ENCODE measurements at regions not wholly inside any gene's neighbourhood (a gene's known extent, or its start where the extent isn't known, plus 50 kb on each side); places are given as distances from the start of the nearest gene placed in this dataset.
"Not testable (repeated sequence)": the region's sequence is repeated elsewhere in the genome, so short reads cannot be mapped to it uniquely, and the experiment has no call there.

GRCh38 chr2:21194147-21194546 is 70.4 kb downstream of the TDRD15 start:
- no peak for DNase-seq

GRCh38 chr2:21194858-21195271 is 71.1 kb downstream of the TDRD15 start:
- DNase-seq = no peak

GRCh38 chr2:21195326-21195725 is 71.6 kb downstream of the TDRD15 start:
- no peak for DNase-seq

- no peak for DNase-seq
Observed at GRCh38 chr2:21198637-21199036, 74.9 kb downstream of the TDRD15 start.

- no peak for DNase-seq
Observed at GRCh38 chr2:21203976-21204375, 80.2 kb downstream of the TDRD15 start.

- DNase-seq = not testable (repeated sequence)
Observed at GRCh38 chr2:21214085-21214484, 90.3 kb downstream of the TDRD15 start.

- DNase-seq = no peak
Observed at GRCh38 chr2:21217442-21217841, 93.7 kb downstream of the TDRD15 start.

- no peak for DNase-seq
Observed at GRCh38 chr2:21220930-21221329, 97.2 kb downstream of the TDRD15 start.

GRCh38 chr2:21223618-21224017 is 99.8 kb downstream of the TDRD15 start:
- no peak for DNase-seq

- DNase-seq = no peak
Observed at GRCh38 chr2:21228041-21228895, 104.5 kb downstream of the TDRD15 start.

- no peak for DNase-seq
Observed at GRCh38 chr2:21229302-21229701, 105.5 kb downstream of the TDRD15 start.

- DNase-seq = no peak
Observed at GRCh38 chr2:21230140-21230539, 106.4 kb downstream of the TDRD15 start.

- DNase-seq = no peak
Observed at GRCh38 chr2:21231985-21232384, 108.2 kb downstream of the TDRD15 start.

GRCh38 chr2:21233194-21233593 is 109.4 kb downstream of the TDRD15 start:
- no peak for DNase-seq

- no peak for DNase-seq
Observed at GRCh38 chr2:21234001-21234400, 110.2 kb downstream of the TDRD15 start.

GRCh38 chr2:21234464-21235120 is 110.8 kb downstream of the TDRD15 start:
- DNase-seq = no peak

- not testable (repeated sequence) for DNase-seq
Observed at GRCh38 chr2:21239749-21240148, 116.0 kb downstream of the TDRD15 start.

GRCh38 chr2:21244161-21244560 is 120.4 kb downstream of the TDRD15 start:
- DNase-seq = no peak

- DNase-seq = no peak
Observed at GRCh38 chr2:21245565-21245964, 121.8 kb downstream of the TDRD15 start.

GRCh38 chr2:21249367-21249766 is 125.6 kb downstream of the TDRD15 start:
- no peak for DNase-seq

GRCh38 chr2:21250673-21251072 is 126.9 kb downstream of the TDRD15 start:
- DNase-seq = no peak

GRCh38 chr2:21251216-21251980 is 127.6 kb downstream of the TDRD15 start:
- no peak for DNase-seq

GRCh38 chr2:21253311-21254027 is 129.7 kb downstream of the TDRD15 start:
- no peak for DNase-seq

Data from DMS79 treated with DMSO at 0.1 percent for 48 hours (cell line).